NCI-H345 (cell line): ENCODE measurements at regions not wholly inside any gene's neighbourhood (a gene's known extent, or its start where the extent isn't known, plus 50 kb on each side); places are given as distances from the start of the nearest gene placed in this dataset.
"Not testable (repeated sequence)": the region's sequence is repeated elsewhere in the genome, so short reads cannot be mapped to it uniquely, and the experiment has no call there.

Experiments used
- DNase-seq: peaks from one replicate; lab custom pipeline; 2025; lab: John Stamatoyannopoulos, UW

DNA sequence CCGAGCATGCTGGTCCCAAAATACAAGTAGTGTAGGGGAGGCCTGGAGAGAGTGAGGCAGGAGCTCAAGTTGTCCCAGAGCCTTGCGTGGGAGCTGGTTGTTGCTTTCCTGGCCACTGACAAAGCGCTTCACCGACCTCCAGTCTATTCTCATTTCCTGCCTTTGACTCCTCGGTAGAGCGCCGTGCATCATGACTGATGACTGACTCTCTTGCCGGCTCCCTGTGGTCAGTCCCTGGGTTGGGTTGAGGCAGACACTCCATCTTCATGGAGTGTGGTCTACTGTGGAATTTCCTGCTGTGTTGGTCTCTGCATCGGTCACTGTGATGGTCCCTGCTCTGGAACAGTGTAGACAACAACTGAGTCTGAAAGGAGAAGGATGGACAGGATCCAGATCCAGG is 175.1 kb upstream of the S1PR3 start:
- DNase-seq = no peak

DNA sequence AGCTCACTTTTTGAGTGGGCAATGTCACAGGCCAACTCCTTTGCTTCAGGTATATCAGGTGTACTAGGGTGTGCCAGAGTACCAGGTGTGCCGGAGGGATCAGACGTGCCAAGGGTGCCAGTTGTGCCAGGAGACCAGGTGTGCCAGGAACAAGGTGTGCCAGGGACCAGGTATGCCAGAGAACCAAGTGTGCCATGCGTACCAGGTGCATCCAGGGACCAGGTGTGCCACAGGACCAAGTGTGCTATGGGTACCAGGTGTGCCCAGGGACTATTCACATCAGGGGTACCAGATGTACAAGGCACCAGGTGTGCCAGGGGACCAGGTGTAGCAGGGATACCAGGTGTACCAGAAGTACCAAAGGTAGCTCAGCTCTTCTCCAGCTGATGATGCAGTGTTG is 174.7 kb upstream of the S1PR3 start:
- no peak for DNase-seq

DNA sequence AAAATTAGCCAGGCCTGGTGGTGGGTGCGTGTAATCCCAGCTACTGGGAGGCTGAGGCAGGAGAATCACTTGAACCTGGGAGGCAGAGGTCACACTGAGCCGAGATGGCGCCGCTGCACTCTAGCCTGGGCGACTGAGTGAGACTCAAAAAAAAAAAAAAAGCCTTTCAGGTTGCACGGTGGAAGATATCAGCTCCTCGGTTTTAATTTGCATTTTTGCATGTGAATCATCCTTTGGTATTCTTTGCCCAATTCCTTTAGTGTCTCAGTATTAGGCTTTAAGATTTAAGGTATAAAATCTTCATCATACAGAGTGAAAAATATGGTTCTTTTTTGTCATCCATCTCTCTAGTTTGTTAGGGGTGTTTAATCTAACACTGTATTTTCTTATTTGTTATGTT is 173.6 kb upstream of the S1PR3 start:
- no peak for DNase-seq

DNA sequence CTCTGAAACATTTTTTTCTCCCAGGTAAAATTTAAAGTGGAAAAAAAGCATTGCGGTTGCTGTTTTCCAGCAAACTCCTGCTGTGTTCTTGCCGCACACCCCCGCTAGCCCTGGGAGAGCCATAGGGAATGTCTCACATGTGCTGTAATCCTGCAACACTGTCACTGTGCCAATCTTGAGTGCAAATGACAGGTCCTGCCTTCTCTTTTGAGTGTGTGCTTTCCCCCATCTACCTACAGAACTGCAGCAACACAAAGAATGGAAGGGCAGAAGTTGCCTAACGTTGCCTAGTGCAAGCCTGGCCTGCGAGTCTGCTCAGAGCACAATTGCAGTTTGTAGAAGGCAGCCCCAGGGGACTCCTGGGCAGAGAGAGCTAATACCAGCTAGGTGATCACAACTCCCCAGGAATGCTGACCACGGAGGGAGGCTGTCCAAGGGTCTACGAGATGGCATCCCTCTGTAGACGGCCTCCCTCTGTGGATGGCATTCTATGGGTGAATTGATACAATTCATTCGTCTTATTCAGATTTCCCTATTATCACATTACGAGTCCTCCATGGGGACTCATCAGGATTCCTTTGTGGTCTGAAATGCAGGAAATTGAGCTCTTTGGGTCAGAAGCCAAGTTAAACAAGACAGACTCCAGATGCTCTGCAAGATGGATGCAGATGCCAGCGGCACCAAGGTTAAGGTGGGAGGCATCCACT is 172.6 kb upstream of the S1PR3 start:
- no peak for DNase-seq

DNA sequence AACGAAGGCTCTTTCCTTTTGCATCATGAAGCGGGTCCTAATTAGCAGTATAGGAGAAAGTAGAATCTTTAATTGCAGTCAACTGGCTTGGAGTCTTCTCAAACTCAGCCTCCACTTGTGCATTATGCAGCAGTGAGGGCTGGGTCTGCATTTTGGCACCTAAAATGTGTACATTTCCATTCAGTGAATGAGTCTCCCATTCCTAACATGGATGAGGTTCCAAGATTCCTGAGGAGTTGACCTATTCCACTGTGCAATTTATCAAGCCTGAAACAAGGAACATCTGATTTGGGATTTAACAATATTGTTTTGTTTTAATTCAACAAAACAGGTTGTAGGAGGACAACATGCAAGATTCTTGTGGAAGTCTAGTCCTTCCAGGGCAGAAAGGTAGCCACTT is 171.8 kb upstream of the S1PR3 start:
- no peak for DNase-seq

DNA sequence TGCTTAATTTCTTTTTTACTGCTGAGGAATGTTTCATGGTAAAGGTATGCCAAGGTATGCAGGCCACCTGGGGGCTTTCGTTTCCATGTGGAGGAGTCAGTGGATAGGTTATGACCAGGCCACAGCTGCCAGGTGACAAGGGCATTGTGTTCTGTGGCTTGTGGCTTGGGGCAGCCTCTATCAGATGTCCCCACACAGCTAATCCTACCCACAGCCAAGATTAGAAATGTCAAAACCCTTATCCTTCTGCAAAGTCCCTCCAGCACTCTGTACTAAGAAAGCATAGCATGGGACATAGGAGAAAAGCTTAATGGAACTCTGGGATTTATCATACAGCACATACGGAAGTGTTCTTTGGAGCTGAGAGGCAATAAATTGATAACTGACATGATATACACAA is 171.2 kb upstream of the S1PR3 start:
- DNase-seq = no peak

DNA sequence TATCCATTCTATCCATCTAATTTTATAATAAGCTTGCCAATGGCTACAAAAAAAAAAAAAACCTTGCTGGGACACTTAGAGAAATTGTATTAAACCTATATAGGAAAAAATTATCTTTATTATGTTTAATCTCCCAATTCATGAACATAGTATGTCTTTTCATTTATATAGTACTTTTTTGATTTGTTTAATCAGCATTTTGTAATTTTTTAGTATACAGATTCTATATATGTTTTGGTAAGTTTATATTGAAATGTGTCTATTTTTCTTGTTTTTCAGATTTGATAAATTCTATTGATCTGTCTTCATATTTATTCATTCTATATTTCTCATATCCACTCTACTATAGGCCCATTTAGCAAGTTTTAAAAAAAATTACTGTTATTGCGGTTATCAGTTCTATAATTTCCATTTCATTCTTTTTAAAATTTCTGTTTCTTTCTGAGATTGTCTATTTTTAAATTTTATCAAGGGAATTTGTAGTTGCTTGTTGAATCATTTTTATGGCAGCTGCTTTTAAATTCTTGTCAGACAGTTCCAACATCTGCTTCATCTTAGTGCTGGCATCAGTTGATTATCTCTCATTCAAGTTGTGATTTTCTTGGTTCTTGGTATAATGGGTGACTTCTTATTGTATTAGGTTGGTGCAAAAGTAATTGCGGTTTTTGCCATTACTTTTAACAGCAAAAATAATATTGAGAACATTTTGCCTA is 170.1 kb upstream of the S1PR3 start:
- DNase-seq = no peak

DNA sequence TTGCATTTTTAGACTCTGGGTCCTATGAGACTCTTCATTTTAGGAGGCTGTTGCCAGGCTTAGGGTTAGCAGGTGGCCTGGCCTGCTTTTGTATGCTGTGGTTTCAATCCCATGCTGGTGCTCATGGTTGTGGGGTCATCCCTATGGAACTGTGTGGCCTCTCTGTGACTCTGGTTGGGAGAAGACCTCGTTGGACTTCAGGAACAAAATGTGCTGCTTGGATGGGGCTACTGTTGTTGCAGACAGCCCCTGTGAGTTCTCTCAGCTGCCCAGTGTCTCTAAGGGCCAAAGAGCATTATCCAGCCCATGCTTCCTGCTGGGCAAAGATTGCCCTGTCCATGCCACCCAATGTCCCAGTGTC is 169.5 kb upstream of the S1PR3 start:
- no peak for DNase-seq

DNA sequence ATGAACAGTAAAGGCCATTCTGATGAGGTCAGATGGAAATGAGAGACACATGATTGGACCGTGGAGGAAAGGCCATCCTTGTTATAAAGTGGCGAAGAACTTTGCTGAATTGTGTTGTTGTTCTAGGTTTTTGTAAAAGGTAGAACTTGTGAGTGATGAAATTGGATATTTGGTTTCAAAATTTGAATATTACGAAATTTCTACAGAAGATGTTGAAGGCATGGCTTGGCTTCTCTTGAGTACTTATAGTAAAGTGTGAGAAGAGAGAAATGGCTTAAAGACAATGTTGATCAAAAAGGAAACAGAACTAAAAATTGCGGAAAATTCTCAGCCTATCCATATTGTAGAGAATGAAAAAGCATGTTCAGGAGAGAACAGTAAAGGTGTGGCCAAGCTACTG is 166.6 kb upstream of the S1PR3 start:
- no peak for DNase-seq

DNA sequence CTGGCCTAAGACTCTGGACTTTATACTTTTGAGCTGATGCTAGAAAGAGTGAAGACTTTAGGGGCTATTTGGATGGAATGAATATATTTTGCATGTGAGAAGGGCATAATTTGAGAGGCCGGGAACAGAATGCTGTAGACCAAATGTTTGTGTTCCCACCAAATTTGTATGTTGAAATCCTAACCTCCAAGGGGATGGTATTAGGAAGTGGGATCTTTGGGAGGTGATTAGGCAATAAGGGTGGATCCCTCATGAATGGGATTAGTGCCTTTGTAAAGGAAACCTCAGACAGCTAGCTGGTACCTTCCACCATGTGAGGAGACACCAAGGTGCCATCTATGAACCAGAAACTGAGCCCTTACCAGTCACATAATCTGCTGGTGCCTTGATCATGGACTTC is 165.1 kb upstream of the S1PR3 start:
- no peak for DNase-seq

DNA sequence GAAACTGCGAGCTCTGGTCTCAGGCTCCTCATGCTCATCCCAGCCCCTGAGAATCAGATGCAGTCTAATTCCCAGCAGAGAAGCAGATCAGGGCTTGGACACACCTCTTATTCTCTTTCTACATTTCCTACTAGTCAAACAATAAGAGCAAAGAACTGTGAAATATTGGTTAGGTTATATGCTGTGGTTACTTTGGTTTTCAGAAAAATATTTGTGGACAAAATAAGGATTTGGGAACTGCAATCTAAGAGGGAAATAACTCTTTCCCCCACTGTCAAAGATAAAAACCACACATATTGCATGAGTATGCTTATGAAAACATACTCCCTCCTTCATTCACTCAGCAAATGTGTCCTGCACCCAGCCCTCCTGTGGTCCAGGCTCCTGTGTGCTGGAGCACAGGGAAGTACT is 164.5 kb upstream of the S1PR3 start:
- no peak for DNase-seq

DNA sequence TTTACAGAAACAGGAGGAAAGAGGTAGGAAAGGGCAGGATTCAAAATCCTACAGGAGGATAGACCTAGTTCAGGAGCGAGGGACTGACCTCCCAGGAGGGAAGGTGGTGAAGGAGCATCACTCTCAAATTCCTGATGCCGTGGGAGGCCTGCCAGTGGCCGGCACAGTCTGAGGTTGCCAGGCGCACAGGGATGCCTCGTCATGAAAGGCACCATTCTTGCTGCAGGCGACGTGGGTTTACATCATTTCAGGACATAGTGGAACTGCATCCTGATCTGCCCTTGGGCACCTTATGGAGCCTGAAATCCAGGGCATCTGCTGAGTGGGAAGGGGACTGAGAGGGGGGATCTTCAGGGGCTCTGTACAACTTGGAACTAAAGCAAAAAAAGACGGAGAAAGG is 163.2 kb upstream of the S1PR3 start:
- no peak for DNase-seq

DNA sequence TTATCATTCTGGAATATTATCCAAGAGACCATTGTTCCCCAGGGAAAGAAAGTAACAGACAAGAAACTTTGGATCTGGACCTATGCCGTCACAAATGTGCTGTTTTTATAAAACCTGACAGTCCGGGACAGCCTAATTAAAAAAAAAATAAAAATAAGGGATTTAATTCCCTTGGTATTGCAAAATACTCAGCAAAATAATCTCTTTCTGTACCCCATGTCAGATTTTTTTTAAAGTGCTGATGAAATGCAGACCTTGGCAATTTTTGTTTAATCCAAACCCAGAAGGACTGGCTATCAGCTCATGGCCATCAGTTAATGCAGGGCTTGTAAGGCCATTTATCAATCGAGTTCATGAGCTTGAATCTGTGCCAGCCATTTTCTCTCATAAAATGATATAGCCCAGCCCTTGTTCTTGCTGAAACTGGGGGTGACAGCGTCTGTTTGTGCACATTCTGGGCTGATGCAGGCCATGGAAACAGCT is 162.7 kb upstream of the S1PR3 start:
- DNase-seq = no peak

DNA sequence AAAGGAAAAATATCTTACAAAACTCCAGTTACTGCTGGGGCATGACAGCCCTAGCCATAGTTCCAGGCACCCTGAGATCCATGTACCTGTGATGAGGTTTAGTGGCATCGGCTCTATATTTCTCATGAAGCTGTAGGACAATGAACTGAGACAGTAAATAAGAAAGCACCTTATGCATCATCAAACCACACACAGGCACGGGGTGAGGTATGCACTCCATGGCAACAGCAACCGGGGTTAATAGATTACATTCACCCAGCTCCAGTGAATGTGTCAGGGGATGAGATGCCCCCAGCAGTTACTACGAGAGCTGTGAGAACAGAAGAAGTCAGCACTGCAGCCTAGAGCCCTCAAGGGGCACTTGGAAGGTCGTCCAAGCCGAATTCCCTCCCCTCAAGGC is 162.0 kb upstream of the S1PR3 start:
- no peak for DNase-seq

DNA sequence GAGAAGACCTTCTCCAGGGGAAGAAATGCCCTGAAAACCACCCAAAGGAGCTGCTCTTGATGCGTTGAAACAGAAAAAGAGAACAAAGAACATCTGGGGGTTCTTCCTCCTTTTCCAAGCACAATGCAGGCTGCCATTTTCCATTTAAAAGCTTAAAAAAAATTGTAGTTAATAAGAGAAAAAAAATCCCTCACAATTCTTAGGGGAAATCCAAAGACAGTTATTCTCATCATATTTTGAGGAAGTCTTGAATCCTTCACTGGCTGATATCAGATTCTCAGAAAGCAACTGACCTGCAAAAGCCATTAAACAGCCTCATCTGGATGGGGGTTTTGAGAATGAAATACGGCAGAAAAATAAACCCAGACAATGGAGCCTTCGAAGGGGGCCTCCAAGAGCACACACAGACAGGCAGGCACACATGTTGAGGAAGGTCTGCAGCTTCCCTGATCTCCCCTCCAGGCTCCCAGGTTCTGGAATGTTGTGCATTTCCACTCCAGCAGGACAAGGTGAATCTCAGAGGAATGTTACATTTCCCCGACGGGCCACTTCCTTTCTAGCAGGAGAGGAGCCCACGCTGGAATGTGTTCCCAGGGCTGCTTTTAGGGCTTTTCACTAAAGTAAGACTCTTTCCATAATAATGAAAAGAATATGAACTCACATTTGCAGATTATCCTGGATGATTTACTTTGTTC is 159.4 kb upstream of the S1PR3 start:
- DNase-seq = no peak

DNA sequence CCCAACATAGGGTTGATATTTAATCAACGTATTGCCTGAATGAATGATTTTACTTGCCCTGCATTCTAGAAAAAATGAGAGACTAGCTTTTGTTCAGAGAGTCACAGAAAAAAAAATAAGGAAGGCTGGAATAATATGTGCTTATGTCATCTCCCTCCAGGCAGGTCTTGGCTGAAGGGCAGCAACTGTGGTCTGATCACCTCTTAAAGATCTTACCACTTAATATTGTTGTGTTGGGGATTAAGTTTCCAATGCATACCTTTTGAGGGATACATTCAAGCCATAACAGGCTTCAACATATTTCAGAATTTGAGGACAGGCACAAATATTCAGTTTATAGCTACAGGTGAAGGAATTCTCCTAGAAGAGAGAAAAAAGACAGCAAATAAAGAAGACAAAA is 157.3 kb upstream of the S1PR3 start:
- no peak for DNase-seq

DNA sequence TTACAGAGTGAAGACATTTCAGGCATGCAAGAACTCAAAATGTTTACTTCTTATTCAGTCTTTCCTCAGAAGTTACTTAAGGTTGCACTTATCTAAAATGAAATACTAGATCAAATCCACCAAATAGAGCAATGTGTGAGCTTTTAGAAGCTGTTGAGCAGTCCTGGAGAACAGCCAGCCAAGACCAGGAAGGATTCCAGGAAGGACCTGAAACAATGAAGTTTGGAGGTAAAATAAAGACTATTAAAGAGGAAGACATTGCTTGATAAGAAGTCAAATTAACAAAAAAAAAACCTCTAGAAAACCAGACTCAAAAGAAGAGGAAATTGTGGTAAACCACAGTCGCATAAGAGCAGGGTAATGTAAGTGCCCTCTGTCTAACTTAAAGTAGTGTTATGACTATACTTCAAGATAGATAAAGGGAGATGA is 156.2 kb upstream of the S1PR3 start:
- no peak for DNase-seq

DNA sequence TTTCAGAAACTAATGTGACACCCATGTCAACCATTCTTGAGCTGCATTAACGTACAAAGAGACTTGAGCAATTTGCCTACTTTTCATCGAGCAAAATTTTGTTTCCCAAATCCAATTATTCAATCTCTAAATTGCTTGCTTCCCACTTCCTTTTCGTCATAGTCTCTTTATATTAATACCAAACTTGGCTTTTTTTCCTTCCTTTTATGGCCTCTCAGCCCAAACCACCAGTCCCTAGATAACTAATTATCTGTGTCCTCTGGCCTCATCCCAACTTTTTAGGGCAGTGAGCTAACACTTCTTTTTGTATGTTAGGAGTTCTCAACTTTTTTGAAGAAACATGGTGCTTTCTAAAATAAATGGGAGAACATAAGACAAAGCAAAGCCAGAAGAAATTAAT is 155.5 kb upstream of the S1PR3 start:
- no peak for DNase-seq

DNA sequence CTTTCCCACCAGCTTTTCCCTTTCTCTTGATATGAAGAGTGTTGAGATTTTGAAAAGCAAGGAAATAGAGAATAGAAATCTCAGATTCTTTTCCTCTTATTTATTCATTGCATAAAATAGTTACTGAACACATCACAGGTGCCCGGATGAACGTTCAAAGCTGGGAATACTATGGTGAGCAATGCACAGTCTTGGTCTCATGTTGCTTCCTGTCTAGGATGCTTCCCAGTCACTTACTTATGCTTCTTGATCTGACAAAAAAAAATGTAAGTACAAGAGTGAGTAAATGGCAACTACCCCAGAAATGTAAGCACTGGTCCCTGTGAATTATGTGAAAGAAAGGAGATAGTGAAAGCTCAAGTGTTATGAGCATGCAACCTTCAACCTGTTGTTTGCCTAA is 153.5 kb upstream of the S1PR3 start:
- no peak for DNase-seq

DNA sequence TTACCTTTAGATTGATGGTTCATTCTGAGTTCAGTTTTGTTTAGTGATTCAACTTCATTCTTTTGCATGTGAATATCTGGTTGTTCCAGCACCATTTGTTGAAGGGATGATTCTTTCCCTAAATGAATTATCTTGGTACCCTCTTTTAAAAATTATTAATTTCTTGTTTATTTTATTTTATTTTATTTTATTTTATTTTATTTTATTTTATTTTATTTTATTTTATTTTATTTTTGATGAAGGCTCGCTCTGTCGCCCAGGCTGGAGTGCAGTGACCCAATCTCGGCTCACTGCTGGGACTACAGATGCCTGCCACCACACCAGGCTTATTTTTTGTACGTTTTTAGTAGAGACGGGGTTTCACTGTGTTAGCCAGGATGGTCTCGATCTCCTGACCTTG is 141.4 kb upstream of the S1PR3 start:
- not testable (repeated sequence) for DNase-seq

DNA sequence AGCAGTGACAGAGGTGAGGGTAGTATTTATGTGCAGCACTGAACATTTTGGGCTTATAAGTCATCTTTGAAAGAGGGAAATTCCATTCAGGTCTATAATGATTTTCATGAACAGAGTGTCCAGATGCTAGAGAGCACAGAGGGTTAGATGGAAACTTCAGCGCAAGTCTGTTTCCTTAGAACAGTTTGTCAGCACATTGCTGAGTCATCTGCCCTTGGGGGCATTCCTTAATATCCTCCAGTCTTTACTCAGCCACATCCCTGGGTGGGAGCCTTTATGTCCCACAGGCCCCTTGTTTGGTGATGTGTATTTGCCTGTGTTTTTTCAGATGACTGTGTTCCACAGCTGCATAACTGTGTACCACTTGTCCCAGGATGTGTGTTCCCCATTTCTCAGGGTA is 138.5 kb upstream of the S1PR3 start:
- DNase-seq = no peak

DNA sequence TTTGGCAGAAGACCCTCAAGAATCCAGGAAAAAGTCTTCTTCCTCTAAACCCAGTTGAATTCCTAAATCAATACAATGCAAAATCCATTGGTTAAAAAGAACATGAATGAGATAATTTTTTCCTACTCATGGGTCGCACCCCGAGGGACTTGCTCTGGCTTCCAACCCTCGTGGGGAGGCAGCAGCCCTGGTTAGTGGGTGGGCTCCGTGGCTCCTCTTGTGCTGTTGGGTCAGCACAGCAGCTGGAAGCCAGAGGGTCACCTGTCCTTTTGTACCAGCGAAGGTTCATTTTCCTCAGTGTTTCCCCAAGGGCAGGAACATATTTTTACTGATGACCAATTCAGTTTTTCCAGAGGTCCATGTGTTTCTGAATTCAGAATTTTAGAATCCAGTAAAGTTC is 120.6 kb upstream of the S1PR3 start:
- DNase-seq = no peak

DNA sequence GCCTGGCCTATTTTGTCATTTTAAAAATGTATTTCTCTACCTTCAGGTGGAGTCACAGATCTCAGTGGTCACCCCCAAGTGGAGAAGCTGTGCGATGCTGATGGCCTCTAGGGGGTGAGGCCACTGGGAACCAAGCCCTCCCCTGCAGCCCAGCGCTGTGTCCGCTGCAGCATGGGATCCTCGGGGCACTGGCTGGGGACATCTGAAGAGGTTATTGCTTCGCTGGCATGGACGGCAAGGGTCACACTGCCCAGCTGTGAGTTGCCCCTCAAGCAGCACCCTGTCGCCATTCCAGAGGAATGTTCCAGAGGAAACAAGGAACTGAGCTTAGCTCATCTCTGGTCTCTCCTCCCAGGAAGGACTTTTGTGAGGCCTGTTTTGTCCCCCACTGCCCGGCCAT is 119.6 kb upstream of the S1PR3 start:
- DNase-seq = no peak
